T-helper 1 cell treated with Interleukin-12 subunit alpha and Interleukin-12 subunit beta and Interleukin-4 antibody, amounts not matched to agents 30 μg/mL and 1 μg/mL, for 36 hours (primary cell): ENCODE measurements at regions not wholly inside any gene's neighbourhood (a gene's known extent, or its start where the extent isn't known, plus 50 kb on each side); places are given as distances from the start of the nearest gene placed in this dataset.

Source experiments
- H3K27ac Mint-ChIP-seq: one replicate; pipeline ENCODE4 v1.8.0; 2021; ENCODE audit warnings: mild to moderate bottlenecking, mixed read lengths
- H3K27me3 Mint-ChIP-seq: one replicate; pipeline ENCODE4 v1.8.0; 2021; ENCODE audit warnings: low read depth, mixed read lengths
- H3K36me3 Mint-ChIP-seq: one replicate; pipeline ENCODE4 v1.8.0; 2021; ENCODE audit warnings: low read depth, mixed read lengths
- H3K4me1 Mint-ChIP-seq: one replicate; pipeline ENCODE4 v1.8.0; 2021; ENCODE audit warnings: low read depth, mixed read lengths
- H3K4me3 Mint-ChIP-seq: one replicate; pipeline ENCODE4 v1.8.0; 2021; ENCODE audit warnings: mild to moderate bottlenecking, moderate library complexity, mixed read lengths
- H3K9me3 Mint-ChIP-seq: one replicate; pipeline ENCODE4 v1.8.0; 2021; ENCODE audit warnings: mixed read lengths

DNA sequence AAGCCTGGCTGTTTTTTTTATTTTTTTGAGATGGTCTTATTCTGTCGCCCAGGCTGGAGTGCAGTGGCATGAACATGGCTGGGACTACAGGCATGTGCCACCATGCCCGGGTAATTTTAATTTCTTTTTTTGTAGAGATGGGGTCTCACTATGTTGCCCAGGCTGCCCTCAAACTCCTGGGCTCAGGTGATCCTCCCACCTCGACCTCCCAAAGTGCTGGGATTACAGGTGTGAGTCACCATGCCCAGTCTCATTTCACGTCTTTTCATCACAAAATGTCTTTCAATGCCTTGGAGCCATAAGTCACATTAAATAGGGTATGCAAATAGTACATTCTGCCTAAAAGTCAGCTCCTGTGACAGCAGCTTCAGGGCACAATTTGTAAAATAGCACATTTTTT, 52.8 kb downstream of the SOX2 start:
- no peaks in the 10 kb centered on the region for H3K4me1 Mint-ChIP-seq
- no peaks in the 10 kb centered on the region for H3K27me3 Mint-ChIP-seq
- H3K36me3 Mint-ChIP-seq, result no peaks in the 10 kb centered on the region
- no peak overlapping the region for H3K27ac Mint-ChIP-seq
- H3K9me3 Mint-ChIP-seq, result no peaks in the 10 kb centered on the region
- H3K4me3 Mint-ChIP-seq, result no peak overlapping the region

- Mint-ChIP-seq H3K4me3 (no peak overlapping the region), H3K9me3 (no peaks in the 10 kb centered on the region), H3K36me3 (no peaks in the 10 kb centered on the region), H3K27ac (no peak overlapping the region), H3K4me1 (no peaks in the 10 kb centered on the region), H3K27me3 (no peaks in the 10 kb centered on the region)
These were observed 58.6 kb downstream of the SOX2 start for GRCh38 chr3:181770296-181770695.

- Mint-ChIP-seq H3K9me3 (no peaks in the 10 kb centered on the region), H3K27ac (no peak overlapping the region), H3K27me3 (no peaks in the 10 kb centered on the region), H3K4me1 (no peaks in the 10 kb centered on the region), H3K4me3 (no peak overlapping the region), H3K36me3 (no peaks in the 10 kb centered on the region)
These were observed 59.4 kb downstream of the SOX2 start for GRCh38 chr3:181771120-181771519.

DNA sequence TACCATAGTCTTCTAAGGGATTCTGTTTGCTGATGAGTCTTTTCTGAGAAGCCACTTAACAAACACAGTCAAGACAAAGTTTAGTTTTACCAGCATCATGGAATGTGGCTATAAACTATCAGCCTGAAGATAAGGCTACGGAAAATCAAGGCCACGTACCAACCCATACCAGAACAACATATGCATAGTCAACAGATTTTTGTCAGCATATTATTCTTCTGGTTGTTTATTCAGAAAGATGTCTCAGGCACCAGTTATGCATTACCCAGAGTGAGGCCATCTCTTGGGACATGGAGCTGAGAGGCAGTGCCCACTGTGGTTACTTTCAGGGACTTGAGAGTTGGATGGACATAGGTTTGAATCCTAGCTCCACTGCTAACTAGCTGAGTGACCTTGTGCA, 60.4 kb downstream of the SOX2 start:
- H3K27ac Mint-ChIP-seq, result no peak overlapping the region
- H3K36me3 Mint-ChIP-seq, result no peaks in the 10 kb centered on the region
- no peaks in the 10 kb centered on the region for H3K9me3 Mint-ChIP-seq
- H3K4me3 Mint-ChIP-seq, result no peak overlapping the region
- H3K27me3 Mint-ChIP-seq, result no peaks in the 10 kb centered on the region
- H3K4me1 Mint-ChIP-seq, result no peaks in the 10 kb centered on the region

DNA sequence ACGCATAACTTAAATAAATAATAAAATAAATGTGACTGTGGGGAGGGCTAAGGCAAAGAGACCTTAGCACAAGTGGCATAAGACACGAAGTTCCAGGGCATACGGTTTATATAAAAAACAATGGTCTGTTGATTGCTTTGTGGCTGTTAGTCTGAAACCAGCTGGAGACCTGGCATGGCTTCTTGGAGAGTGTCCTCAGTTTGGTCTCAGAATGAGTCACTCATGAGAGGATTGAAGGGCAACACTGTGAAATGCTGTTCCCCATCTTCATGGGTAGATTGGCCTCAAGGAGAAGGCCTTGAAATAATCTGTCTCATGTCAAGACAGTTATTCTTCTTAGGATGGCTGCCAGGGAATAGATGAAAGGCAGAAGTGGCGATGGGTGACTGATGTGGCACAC, 62.2 kb downstream of the SOX2 start:
- no peaks in the 10 kb centered on the region for H3K27me3 Mint-ChIP-seq
- H3K27ac Mint-ChIP-seq, result no peak overlapping the region
- H3K4me1 Mint-ChIP-seq, result no peaks in the 10 kb centered on the region
- H3K9me3 Mint-ChIP-seq, result no peaks in the 10 kb centered on the region
- H3K36me3 Mint-ChIP-seq, result no peaks in the 10 kb centered on the region
- no peak overlapping the region for H3K4me3 Mint-ChIP-seq

DNA sequence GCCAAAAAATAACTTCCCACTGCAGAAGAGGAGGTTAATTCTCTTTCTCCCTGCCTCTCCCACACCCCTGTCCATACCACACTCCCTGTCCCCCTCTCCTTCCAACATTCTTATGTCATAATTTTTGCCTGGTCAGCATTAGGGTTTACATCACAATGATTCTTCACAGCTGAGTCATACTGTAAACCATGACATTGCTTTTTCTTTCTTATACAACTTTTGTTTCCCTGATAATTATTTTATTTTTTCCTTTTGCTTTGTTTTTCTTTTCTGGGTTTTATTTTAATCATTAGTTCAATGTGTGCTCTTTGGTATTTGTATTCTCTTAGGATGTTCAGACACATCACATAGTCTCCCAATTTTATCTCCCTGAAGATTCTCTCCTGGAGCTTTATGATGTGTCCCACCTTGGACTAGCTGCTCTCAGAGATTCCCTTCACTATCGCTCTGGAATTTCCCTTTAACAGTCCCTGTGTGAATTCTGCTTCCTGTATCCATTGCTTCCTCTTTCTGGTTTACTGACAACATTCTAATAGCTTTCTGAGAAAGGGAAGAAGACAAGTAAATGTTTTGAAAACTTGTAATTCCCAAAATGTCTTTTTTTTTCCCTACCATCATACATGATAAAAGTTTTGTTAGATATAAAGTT, 70.7 kb downstream of the SOX2 start:
- no peaks in the 10 kb centered on the region for H3K9me3 Mint-ChIP-seq
- no peaks in the 10 kb centered on the region for H3K36me3 Mint-ChIP-seq
- no peak overlapping the region for H3K4me3 Mint-ChIP-seq
- no peaks in the 10 kb centered on the region for H3K27me3 Mint-ChIP-seq
- H3K4me1 Mint-ChIP-seq, result no peaks in the 10 kb centered on the region
- no peak overlapping the region for H3K27ac Mint-ChIP-seq

- Mint-ChIP-seq H3K27me3 (no peaks in the 10 kb centered on the region), H3K27ac (no peak overlapping the region)
These were observed 78.8 kb downstream of the SOX2 start for GRCh38 chr3:181790561-181790960.

GRCh38 chr3:181791056-181791955, 79.6 kb downstream of the SOX2 start:
- Mint-ChIP-seq H3K27me3 (no peaks in the 10 kb centered on the region), H3K9me3 (no peaks in the 10 kb centered on the region), H3K36me3 (no peaks in the 10 kb centered on the region), H3K4me3 (no peak overlapping the region), H3K27ac (no peak overlapping the region), H3K4me1 (no peaks in the 10 kb centered on the region)

More at GRCh38 chr3:181790561-181790960, 78.8 kb downstream of the SOX2 start:
- Mint-ChIP-seq H3K36me3 (no peaks in the 10 kb centered on the region), H3K4me3 (no peak overlapping the region), H3K4me1 (no peaks in the 10 kb centered on the region), H3K9me3 (no peaks in the 10 kb centered on the region)

GRCh38 chr3:181793006-181793405, 81.3 kb downstream of the SOX2 start:
- Mint-ChIP-seq H3K9me3 (no peaks in the 10 kb centered on the region), H3K4me1 (no peaks in the 10 kb centered on the region), H3K27ac (no peak overlapping the region), H3K27me3 (no peaks in the 10 kb centered on the region), H3K4me3 (no peak overlapping the region), H3K36me3 (no peaks in the 10 kb centered on the region)

DNA sequence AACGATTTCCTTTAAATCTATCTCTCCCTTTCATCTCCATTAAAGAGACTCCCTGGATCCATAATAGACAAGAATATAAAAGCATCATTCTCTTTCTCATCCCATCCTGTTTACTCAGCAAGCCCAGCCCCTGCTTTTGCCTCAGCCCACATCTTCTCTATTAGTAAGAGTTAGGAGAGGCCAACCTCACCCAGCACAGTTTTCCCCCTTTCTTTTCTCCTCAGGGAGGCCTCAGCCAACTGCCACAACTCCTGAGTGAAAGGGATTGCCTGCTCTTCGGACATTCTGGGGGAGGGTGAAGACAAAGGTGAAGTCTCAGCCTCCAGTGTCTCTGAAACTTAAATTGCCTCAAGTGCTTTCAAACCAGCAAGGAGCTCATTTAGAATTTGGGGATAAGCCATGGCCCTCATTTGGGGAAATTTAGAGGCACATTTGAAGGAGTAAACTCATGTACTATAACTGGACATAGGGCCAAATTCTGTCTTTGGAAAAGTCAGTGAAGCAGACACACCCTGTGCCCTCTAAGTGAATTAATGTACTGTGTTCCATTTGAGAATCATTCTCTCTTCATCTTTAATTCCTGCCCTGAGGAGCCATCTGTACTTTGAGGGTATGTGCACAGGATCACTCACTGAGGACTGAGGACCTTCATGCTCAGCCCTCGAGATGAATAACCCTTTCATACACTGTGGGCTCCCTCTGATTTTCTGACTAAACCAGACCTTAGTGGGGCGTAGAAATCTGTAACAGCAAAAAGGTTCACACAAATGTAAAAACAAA, 82.5 kb downstream of the SOX2 start:
- Mint-ChIP-seq H3K27ac (no peak overlapping the region), H3K36me3 (no peaks in the 10 kb centered on the region), H3K4me1 (no peaks in the 10 kb centered on the region), H3K4me3 (no peak overlapping the region), H3K27me3 (no peaks in the 10 kb centered on the region), H3K9me3 (no peaks in the 10 kb centered on the region)

GRCh38 chr3:181796641-181797040, 84.9 kb downstream of the SOX2 start:
- Mint-ChIP-seq H3K4me3 (no peak overlapping the region), H3K9me3 (no peaks in the 10 kb centered on the region), H3K27ac (no peak overlapping the region), H3K4me1 (no peaks in the 10 kb centered on the region), H3K36me3 (no peaks in the 10 kb centered on the region), H3K27me3 (no peaks in the 10 kb centered on the region)

DNA sequence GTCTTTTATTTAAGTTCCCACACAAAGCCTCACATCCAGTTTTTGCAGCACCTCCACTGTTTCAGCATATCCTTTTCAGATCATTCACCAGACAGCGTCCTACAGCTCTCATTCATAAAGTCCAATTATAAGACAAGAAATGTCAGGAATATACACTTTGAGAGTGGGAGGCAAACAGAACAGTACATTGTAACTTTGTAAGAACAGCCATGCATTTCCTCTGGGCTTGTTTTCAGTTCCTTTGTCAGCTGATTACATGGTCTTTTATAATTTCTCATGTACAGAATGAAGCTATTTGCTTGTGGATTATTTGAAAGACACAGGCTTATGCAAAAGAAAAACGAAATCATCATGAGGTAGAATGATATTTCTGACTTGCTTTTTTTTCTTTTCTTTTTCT, 85.7 kb downstream of the SOX2 start:
- no peaks in the 10 kb centered on the region for H3K9me3 Mint-ChIP-seq
- H3K27me3 Mint-ChIP-seq, result no peaks in the 10 kb centered on the region
- no peak overlapping the region for H3K27ac Mint-ChIP-seq
- no peak overlapping the region for H3K4me3 Mint-ChIP-seq
- no peaks in the 10 kb centered on the region for H3K36me3 Mint-ChIP-seq
- H3K4me1 Mint-ChIP-seq, result no peaks in the 10 kb centered on the region

GRCh38 chr3:181805703-181806102, 94.0 kb downstream of the SOX2 start:
- Mint-ChIP-seq H3K4me1 (no peaks in the 10 kb centered on the region), H3K4me3 (no peak overlapping the region), H3K27ac (no peak overlapping the region), H3K9me3 (no peaks in the 10 kb centered on the region), H3K27me3 (no peaks in the 10 kb centered on the region), H3K36me3 (no peaks in the 10 kb centered on the region)

DNA sequence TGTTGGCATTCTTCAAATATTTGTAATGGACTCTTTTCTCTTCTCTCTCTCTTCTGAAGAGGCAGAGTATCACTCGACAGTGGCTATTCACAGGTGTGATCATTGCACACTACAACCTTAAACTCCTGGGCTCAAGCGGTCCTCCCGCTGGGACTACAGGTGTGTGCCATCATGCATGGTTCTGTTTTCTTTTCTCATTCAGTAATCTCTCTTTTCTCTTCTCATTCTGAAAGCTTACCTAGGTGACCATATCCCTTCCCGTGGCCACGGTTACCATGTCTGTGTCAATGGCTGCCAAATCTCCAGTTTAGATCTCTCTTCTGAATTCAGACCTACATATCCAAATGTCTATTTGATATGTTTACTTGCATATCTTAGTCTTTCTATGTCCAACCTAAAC, 96.3 kb downstream of the SOX2 start:
- H3K4me1 Mint-ChIP-seq, result no peaks in the 10 kb centered on the region
- no peaks in the 10 kb centered on the region for H3K9me3 Mint-ChIP-seq
- H3K36me3 Mint-ChIP-seq, result no peaks in the 10 kb centered on the region
- H3K27me3 Mint-ChIP-seq, result no peaks in the 10 kb centered on the region
- H3K27ac Mint-ChIP-seq, result no peak overlapping the region
- H3K4me3 Mint-ChIP-seq, result no peak overlapping the region

DNA sequence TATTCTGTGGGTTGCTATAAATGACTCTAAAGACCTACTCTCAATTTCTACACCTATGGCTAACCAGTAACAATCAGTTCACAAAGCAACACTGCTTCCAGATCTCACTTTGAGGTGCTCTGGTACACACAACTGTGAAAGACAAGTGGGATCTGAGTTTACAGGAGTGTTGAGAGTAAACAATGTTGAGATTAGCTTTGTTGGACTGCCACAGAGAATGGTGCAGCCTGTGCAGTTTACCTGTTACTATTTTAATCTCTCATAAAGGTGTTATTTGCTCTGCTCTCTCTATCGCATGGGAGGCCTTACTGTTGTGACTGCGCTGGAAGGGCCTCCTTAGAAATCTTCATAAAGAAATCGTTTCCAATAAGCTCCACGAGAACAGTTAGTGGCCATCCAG, 112.0 kb downstream of the SOX2 start:
- no peaks in the 10 kb centered on the region for H3K9me3 Mint-ChIP-seq
- no peaks in the 10 kb centered on the region for H3K36me3 Mint-ChIP-seq
- no peaks in the 10 kb centered on the region for H3K27me3 Mint-ChIP-seq
- H3K4me3 Mint-ChIP-seq, result no peak overlapping the region
- no peaks in the 10 kb centered on the region for H3K4me1 Mint-ChIP-seq
- no peak overlapping the region for H3K27ac Mint-ChIP-seq
